ENCODE measurements at regions not wholly inside any gene's neighbourhood (a gene's known extent, or its start where the extent isn't known, plus 50 kb on each side); places are given as distances from the start of the nearest gene placed in this dataset.

DNA sequence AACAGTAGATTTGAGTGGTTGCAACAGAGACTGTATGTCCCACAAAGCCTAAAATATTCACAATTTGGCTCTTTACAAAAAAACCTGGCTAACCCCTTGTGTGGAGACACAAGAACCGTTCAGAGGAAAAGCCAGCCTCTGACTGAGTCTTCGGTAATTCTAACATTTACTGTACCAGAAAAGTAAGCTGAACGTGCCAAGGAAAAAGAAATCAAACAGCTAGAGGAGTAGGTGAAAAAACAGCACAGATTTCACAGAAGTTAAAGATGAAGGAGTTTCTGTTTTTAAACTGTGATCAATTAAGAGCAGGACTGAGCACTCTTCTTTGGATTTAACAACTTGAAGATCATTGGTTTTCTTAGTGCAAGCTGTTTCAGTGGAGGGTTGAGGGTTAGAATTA is 424.7 kb upstream of the KIRREL3 start:
- H3K36me3 ChIP-seq (ENCODE audit: control insufficient read depth in 2 of 2, insufficient read depth in 2 of 2, low read length in 1 of 2): no peaks in the 10 kb centered on the region
- H3K4me3 ChIP-seq (ENCODE audit: low read depth in 1 of 2, low read length in 2 of 2): no peak overlapping the region
- no peak overlapping the region for H3K27ac ChIP-seq (ENCODE audit: low read depth in 2 of 2, low read length in 1 of 2)
- H3K9me3 ChIP-seq (ENCODE audit: control insufficient read depth in 2 of 2, insufficient read depth in 1 of 2, low read depth in 1 of 2, low read length in 1 of 2): no peaks in the 10 kb centered on the region
- no peaks in the 10 kb centered on the region for H3K27me3 ChIP-seq (ENCODE audit: control insufficient read depth in 1 of 2, insufficient read depth in 2 of 2, low read length in 2 of 2)
- 74 to 78% methylated on average over 3 of the region's 3 CpGs for WGBS, 2 donors
- no peaks in the 10 kb centered on the region for H3K4me1 ChIP-seq (ENCODE audit: control insufficient read depth in 2 of 2, insufficient read depth in 2 of 2, low read length in 1 of 2)

DNA sequence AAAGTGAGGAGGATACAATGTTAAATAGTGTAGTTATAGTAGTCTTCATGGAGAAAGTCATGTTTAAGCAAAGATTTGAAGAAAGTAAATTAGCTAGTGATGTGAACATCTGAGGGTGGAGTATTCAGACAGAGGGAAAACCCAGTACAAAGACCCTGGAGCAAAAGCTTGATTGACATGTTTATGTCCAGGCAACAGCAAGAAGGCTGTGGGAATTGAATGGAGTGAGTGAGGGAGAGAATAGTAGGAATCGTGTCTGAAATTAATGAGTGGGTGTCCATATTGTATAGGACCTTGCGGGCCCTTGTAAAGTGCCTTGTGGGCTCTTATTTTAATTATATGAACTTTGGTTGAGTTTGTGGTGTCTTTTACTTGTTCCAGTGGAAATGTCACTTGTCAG is 424.1 kb upstream of the KIRREL3 start:
- 85 to 87% methylated on average over 2 of the region's 2 CpGs for WGBS, 2 donors

DNA sequence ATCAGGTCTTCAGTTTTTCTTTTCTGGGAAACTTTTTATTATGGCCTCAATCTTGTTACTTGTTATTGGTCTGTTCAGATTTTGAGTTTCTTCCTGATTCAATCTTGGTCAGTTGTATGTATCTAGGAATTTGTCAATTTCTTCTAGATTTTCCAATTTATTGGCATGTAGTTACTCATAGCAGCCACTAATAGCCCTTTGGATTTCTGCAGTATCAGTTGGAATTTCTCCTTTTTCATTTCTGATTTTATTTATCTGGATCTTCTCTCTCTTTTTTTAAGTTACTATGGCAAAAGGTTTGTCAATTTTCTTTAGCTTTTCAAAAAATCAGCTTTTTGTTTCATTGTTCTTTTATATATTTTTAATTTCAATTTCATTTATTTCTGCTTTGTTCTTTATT is 419.6 kb upstream of the KIRREL3 start:
- no peaks in the 10 kb centered on the region for H3K4me1 ChIP-seq (ENCODE audit: control insufficient read depth in 2 of 2, insufficient read depth in 2 of 2, low read length in 1 of 2)
- H3K27ac ChIP-seq (ENCODE audit: low read depth in 2 of 2, low read length in 1 of 2): no peak overlapping the region
- no peak overlapping the region for H3K4me3 ChIP-seq (ENCODE audit: low read depth in 1 of 2, low read length in 2 of 2)
- no peaks in the 10 kb centered on the region for H3K36me3 ChIP-seq (ENCODE audit: control insufficient read depth in 2 of 2, insufficient read depth in 2 of 2, low read length in 1 of 2)
- no peaks in the 10 kb centered on the region for H3K9me3 ChIP-seq (ENCODE audit: control insufficient read depth in 2 of 2, insufficient read depth in 1 of 2, low read depth in 1 of 2, low read length in 1 of 2)
- no peaks in the 10 kb centered on the region for H3K27me3 ChIP-seq (ENCODE audit: control insufficient read depth in 1 of 2, insufficient read depth in 2 of 2, low read length in 2 of 2)

More for the DNA sequence above, 424.1 kb upstream of the KIRREL3 start:
- Histone ChIP-seq H3K27ac (ENCODE audit: low read depth in 2 of 2, low read length in 1 of 2) (no peak overlapping the region), H3K4me1 (ENCODE audit: control insufficient read depth in 2 of 2, insufficient read depth in 2 of 2, low read length in 1 of 2) (no peaks in the 10 kb centered on the region), H3K27me3 (ENCODE audit: control insufficient read depth in 1 of 2, insufficient read depth in 2 of 2, low read length in 2 of 2) (no peaks in the 10 kb centered on the region), H3K4me3 (ENCODE audit: low read depth in 1 of 2, low read length in 2 of 2) (no peak overlapping the region), H3K36me3 (ENCODE audit: control insufficient read depth in 2 of 2, insufficient read depth in 2 of 2, low read length in 1 of 2) (no peaks in the 10 kb centered on the region), H3K9me3 (ENCODE audit: control insufficient read depth in 2 of 2, insufficient read depth in 1 of 2, low read depth in 1 of 2, low read length in 1 of 2) (no peaks in the 10 kb centered on the region)

DNA sequence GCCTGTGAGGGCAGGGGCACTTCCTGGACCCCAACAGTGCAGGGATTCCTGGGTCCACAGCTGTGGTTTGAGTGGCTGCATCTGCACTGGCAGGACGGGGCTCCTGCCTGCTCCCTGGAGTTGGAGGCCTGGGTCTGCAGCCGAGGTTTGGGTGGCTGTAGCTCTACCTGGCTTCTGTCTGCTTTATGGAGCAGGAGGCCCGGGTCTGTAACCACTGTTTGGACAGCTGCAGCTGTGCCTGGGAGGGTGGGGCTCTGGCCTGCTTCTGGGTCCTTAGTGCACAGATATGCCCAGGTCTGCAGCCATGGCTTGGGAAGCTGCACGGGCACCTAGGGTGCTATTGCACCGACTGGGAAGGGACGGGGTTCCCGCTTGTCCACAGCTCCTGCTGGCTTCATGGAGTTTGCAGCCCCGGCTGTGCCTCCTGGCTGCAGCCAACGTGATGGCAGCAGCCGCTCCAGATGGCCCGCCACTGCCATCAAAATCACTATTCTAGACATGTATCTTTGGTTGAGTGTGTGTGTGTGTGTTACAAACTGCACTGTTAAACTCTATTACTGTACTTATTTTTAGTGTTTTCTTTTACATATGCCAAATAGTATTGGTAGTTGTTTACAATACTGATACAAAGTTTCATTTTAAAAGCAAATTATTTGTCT is 412.3 kb upstream of the KIRREL3 start:
- no peaks in the 10 kb centered on the region for H3K4me1 ChIP-seq (ENCODE audit: control insufficient read depth in 2 of 2, insufficient read depth in 2 of 2, low read length in 1 of 2)
- no peak overlapping the region for H3K4me3 ChIP-seq (ENCODE audit: low read depth in 1 of 2, low read length in 2 of 2)
- 67 to 73% methylated on average over 11 of the region's 11 CpGs for WGBS, 2 donors
- no peaks in the 10 kb centered on the region for H3K27me3 ChIP-seq (ENCODE audit: control insufficient read depth in 1 of 2, insufficient read depth in 2 of 2, low read length in 2 of 2)
- no peak overlapping the region for H3K27ac ChIP-seq (ENCODE audit: low read depth in 2 of 2, low read length in 1 of 2)
- no peaks in the 10 kb centered on the region for H3K36me3 ChIP-seq (ENCODE audit: control insufficient read depth in 2 of 2, insufficient read depth in 2 of 2, low read length in 1 of 2)
- H3K9me3 ChIP-seq (ENCODE audit: control insufficient read depth in 2 of 2, insufficient read depth in 1 of 2, low read depth in 1 of 2, low read length in 1 of 2): peaks cover 7 to 8% of the 10 kb centered on the region in 2 donors

DNA sequence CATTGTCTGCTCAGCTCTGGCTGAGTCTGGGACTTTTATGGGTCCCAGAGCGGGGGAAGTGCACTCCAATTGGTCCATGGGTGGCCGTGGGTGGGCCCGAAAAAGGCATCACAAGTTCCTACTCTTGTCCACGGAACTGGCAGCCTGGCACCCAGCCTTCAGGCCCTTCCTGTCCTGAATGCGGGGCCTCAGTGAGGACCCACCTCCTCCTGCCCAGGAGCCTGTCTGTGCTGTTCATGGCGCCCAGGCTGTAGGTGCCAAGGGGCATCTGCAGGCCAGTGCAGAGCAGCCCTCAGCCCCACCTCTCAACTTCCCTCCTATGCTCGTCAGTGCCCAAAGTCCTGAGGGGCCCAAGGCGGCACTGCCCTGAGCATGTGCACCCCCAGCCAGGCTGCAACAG is 411.7 kb upstream of the KIRREL3 start:
- Histone ChIP-seq H3K9me3 (ENCODE audit: control insufficient read depth in 2 of 2, insufficient read depth in 1 of 2, low read depth in 1 of 2, low read length in 1 of 2) (peaks cover 7 to 8% of the 10 kb centered on the region in 2 donors), H3K27me3 (ENCODE audit: control insufficient read depth in 1 of 2, insufficient read depth in 2 of 2, low read length in 2 of 2) (no peaks in the 10 kb centered on the region), H3K36me3 (ENCODE audit: control insufficient read depth in 2 of 2, insufficient read depth in 2 of 2, low read length in 1 of 2) (no peaks in the 10 kb centered on the region), H3K27ac (ENCODE audit: low read depth in 2 of 2, low read length in 1 of 2) (no peak overlapping the region), H3K4me3 (ENCODE audit: low read depth in 1 of 2, low read length in 2 of 2) (no peak overlapping the region), H3K4me1 (ENCODE audit: control insufficient read depth in 2 of 2, insufficient read depth in 2 of 2, low read length in 1 of 2) (no peaks in the 10 kb centered on the region)
- 89 to 93% methylated on average over 8 of the region's 8 CpGs for whole genome bisulfite sequencing, 2 donors

DNA sequence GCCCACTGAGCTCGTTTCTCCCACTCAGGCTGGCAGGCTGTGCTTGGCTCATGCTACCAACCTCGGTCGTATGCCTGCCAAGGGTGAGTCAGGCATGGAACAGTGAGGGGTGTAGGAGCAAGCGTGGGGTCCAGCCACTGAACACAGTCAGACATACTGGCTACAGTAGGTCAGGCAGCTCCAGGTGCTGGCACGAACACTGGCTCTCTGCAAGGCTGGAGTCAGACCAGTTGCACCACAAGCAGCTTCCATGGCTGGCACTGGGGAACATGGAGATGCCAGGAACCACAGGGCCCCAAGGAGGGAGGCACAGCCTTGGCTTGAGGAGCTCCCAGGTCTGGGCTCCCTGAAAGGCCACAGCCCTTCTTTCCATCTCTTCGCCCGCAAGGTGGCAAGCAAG is 410.7 kb upstream of the KIRREL3 start:
- Histone ChIP-seq H3K27ac (ENCODE audit: low read depth in 2 of 2, low read length in 1 of 2) (no peak overlapping the region), H3K27me3 (ENCODE audit: control insufficient read depth in 1 of 2, insufficient read depth in 2 of 2, low read length in 2 of 2) (no peaks in the 10 kb centered on the region), H3K4me3 (ENCODE audit: low read depth in 1 of 2, low read length in 2 of 2) (no peak overlapping the region), H3K9me3 (ENCODE audit: control insufficient read depth in 2 of 2, insufficient read depth in 1 of 2, low read depth in 1 of 2, low read length in 1 of 2) (peaks cover 7 to 8% of the 10 kb centered on the region in 2 donors), H3K36me3 (ENCODE audit: control insufficient read depth in 2 of 2, insufficient read depth in 2 of 2, low read length in 1 of 2) (no peaks in the 10 kb centered on the region), H3K4me1 (ENCODE audit: control insufficient read depth in 2 of 2, insufficient read depth in 2 of 2, low read length in 1 of 2) (no peaks in the 10 kb centered on the region)
- WGBS, 2 donors: 85 to 91% methylated on average over 7 of the region's 7 CpGs

DNA sequence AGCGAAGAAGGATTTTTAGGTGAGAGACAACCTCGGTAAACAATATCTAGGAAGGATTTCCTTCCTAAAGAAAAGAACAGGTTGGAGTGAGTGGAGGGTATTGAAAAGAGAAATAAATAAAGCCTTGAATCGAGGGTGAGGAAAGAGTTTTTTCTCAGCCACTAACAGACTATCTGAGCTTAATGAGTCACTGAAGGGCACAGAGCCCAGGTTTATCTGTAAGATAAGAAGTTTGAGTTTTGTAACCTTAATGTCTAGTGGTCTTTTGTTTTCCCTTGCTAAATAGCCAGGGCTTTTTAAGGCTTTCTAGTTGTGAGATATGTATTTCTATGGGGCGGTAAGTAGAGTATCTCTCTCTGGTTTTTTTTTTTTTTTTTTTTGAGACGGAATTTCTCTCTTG is 394.5 kb upstream of the KIRREL3 start:
- 76% methylated on average over 4 to 5 of the region's 5 CpGs for WGBS, 2 donors
- Histone ChIP-seq H3K4me3 (ENCODE audit: low read depth in 1 of 2, low read length in 2 of 2) (no peak overlapping the region), H3K36me3 (ENCODE audit: control insufficient read depth in 2 of 2, insufficient read depth in 2 of 2, low read length in 1 of 2) (no peaks in the 10 kb centered on the region)

DNA sequence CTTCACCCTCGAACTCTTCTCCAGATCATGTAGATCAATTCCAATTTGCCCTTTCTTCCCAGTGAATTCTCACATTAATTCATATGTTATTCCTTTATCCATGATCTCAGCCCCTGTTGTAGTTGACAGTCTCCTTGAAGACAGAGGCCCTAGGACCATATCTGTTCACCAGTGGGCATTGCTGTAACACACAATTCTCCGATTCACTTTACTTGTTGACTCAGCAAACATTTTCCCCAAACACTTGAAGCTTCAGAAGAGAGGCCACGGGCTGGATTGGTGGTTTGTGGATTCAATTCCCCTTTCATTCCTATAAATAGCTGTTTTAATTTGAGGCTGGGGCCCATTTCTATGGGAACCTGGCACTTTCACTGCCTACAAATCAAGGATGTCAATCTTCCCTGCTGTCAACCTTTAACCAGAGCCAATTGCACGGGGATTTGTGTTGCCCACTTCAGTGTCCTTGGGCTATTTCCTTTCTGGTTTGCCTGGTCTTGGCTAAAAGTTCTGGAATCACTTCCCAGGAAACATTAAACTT is 393.0 kb upstream of the KIRREL3 start:
- 46 to 52% methylated on average over 4 of the region's 4 CpGs for WGBS, 2 donors
- H3K4me1 ChIP-seq (ENCODE audit: control insufficient read depth in 2 of 2, insufficient read depth in 2 of 2, low read length in 1 of 2): no peaks in the 10 kb centered on the region
- H3K27me3 ChIP-seq (ENCODE audit: control insufficient read depth in 1 of 2, insufficient read depth in 2 of 2, low read length in 2 of 2): no peaks in the 10 kb centered on the region
- H3K9me3 ChIP-seq (ENCODE audit: control insufficient read depth in 2 of 2, insufficient read depth in 1 of 2, low read depth in 1 of 2, low read length in 1 of 2): peaks cover 0 to 2% of the 10 kb centered on the region in 2 donors
- no peaks in the 10 kb centered on the region for H3K36me3 ChIP-seq (ENCODE audit: control insufficient read depth in 2 of 2, insufficient read depth in 2 of 2, low read length in 1 of 2)
- H3K27ac ChIP-seq (ENCODE audit: low read depth in 2 of 2, low read length in 1 of 2): no peak overlapping the region
- H3K4me3 ChIP-seq (ENCODE audit: low read depth in 1 of 2, low read length in 2 of 2): no peak overlapping the region

More for the DNA sequence above, 394.5 kb upstream of the KIRREL3 start:
- H3K27ac ChIP-seq (ENCODE audit: low read depth in 2 of 2, low read length in 1 of 2): no peak overlapping the region
- H3K27me3 ChIP-seq (ENCODE audit: control insufficient read depth in 1 of 2, insufficient read depth in 2 of 2, low read length in 2 of 2): no peaks in the 10 kb centered on the region
- H3K9me3 ChIP-seq (ENCODE audit: control insufficient read depth in 2 of 2, insufficient read depth in 1 of 2, low read depth in 1 of 2, low read length in 1 of 2): peaks cover 0 to 2% of the 10 kb centered on the region in 2 donors
- no peaks in the 10 kb centered on the region for H3K4me1 ChIP-seq (ENCODE audit: control insufficient read depth in 2 of 2, insufficient read depth in 2 of 2, low read length in 1 of 2)

DNA sequence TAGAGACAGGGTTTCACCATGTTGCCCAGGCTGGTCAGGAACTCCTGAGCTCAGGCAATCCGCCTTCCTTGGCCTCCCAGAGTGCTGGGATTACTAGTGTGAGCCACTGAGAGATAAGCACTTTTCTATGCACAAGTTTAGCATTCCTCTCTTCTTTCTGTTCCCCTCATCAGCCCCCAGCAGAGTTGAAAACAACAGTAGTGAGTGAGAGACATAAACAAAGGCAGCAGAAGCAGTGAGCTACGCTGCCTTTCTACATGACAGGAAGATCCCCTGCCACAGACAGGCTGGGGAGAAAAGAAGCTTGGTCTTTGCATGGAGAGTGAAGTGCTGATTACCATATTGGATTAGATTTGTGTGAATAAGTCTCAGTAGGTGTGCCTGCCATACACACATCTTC is 392.0 kb upstream of the KIRREL3 start:
- 50 to 59% methylated on average over 2 of the region's 2 CpGs for WGBS, 2 donors
- no peaks in the 10 kb centered on the region for H3K27me3 ChIP-seq (ENCODE audit: control insufficient read depth in 1 of 2, insufficient read depth in 2 of 2, low read length in 2 of 2)

DNA sequence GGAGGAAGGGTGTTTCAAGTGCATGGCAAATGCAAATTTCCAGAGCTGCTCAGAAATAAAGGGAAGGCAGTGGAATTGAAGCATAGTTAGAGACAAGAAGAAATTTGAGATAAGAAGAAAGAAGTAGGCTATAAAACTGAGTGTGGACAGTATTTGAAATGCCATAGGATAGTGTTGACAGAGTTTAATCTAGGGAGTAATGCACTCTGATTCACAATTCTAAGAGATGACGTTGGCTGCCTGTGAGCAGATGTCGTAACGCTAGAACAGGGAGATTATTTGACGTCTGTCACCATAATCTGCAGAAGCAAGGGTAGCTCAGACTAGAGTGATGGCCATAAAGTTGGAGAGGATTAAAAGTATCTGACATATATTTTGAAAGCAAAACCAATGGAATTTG is 389.9 kb upstream of the KIRREL3 start:
- no peaks in the 10 kb centered on the region for H3K27me3 ChIP-seq (ENCODE audit: control insufficient read depth in 1 of 2, insufficient read depth in 2 of 2, low read length in 2 of 2)
- H3K9me3 ChIP-seq (ENCODE audit: control insufficient read depth in 2 of 2, insufficient read depth in 1 of 2, low read depth in 1 of 2, low read length in 1 of 2): no peaks in the 10 kb centered on the region
- no peak overlapping the region for H3K4me3 ChIP-seq (ENCODE audit: low read depth in 1 of 2, low read length in 2 of 2)
- H3K36me3 ChIP-seq (ENCODE audit: control insufficient read depth in 2 of 2, insufficient read depth in 2 of 2, low read length in 1 of 2): no peaks in the 10 kb centered on the region
- 61 to 69% methylated on average over 4 of the region's 4 CpGs for WGBS, 2 donors
- H3K27ac ChIP-seq (ENCODE audit: low read depth in 2 of 2, low read length in 1 of 2): no peak overlapping the region
- no peaks in the 10 kb centered on the region for H3K4me1 ChIP-seq (ENCODE audit: control insufficient read depth in 2 of 2, insufficient read depth in 2 of 2, low read length in 1 of 2)

More for the DNA sequence above, 392.0 kb upstream of the KIRREL3 start:
- H3K4me3 ChIP-seq (ENCODE audit: low read depth in 1 of 2, low read length in 2 of 2): no peak overlapping the region
- H3K4me1 ChIP-seq (ENCODE audit: control insufficient read depth in 2 of 2, insufficient read depth in 2 of 2, low read length in 1 of 2): no peaks in the 10 kb centered on the region
- no peak overlapping the region for H3K27ac ChIP-seq (ENCODE audit: low read depth in 2 of 2, low read length in 1 of 2)
- H3K9me3 ChIP-seq (ENCODE audit: control insufficient read depth in 2 of 2, insufficient read depth in 1 of 2, low read depth in 1 of 2, low read length in 1 of 2): peaks cover 0 to 2% of the 10 kb centered on the region in 2 donors
- no peaks in the 10 kb centered on the region for H3K36me3 ChIP-seq (ENCODE audit: control insufficient read depth in 2 of 2, insufficient read depth in 2 of 2, low read length in 1 of 2)

Data from esophagus (tissue), 2 donors.